Kasumi-1 (cell line): ENCODE measurements at regions not wholly inside any gene's neighbourhood (a gene's known extent, or its start where the extent isn't known, plus 50 kb on each side); places are given as distances from the start of the nearest gene placed in this dataset.
"Not testable (repeated sequence)": the region's sequence is repeated elsewhere in the genome, so short reads cannot be mapped to it uniquely, and the experiment has no call there.

Experiments used
- DNase-seq, 2 experiments: peaks; one replicate each; lab custom pipeline; 2025; lab: John Stamatoyannopoulos, UW

DNA sequence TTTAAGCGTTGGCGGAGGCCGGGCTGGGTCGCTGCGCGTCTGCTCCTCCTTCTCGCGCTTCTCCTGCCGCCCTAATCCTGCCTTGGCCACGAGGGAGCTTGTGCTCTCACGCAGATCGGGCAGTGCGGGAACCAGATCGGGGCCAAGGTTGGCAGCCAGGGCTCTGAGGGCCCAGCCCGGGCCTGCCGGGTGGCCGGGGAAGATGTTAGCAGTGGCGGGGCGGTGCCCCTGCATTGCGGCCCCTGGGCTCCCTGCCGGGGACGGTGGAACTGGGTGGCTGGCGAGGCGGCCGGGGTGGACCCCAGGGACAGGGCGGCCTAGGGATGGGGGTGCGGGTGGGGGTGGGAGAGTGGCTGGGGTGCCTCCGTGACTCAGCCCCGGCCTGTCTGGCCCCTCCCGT, 297.4 kb downstream of the CACNA1B start:
- not testable (repeated sequence) for DNase-seq

DNA sequence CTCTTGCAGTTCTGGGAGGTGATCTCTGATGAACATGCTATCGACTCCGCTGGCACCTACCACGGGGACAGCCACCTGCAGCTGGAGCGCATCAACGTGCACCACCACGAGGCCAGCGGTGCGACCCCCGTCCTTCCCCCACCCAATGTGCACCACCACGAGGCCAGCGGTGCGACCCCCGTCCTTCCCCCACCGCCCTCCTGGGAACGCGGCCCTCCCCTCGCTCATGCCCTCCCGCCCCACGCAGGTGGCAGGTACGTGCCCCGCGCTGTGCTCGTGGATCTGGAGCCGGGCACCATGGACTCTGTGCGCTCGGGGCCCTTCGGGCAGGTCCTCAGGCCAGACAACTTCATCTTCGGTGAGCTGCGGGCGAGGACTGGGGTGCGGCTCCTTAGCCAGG, 297.8 kb downstream of the CACNA1B start:
- DNase-seq = not testable (repeated sequence)

DNA sequence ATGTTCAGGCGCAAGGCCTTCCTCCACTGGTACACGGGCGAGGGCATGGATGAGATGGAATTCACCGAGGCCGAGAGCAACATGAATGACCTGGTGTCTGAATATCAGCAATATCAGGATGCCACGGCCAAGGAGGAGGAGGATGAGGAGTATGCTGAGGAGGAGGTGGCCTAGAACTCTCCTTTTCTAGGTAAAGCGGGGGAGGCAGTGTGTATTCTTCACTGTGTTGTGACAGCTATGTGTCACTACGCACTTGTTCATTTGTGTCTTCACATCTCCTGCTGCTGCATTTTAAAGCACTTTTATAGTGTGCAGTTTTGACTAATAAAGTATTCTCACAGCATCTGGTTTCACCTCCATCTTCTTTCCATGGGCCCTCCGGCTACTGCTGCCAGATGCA, 299.5 kb downstream of the CACNA1B start:
- DNase-seq = not testable (repeated sequence)

DNA sequence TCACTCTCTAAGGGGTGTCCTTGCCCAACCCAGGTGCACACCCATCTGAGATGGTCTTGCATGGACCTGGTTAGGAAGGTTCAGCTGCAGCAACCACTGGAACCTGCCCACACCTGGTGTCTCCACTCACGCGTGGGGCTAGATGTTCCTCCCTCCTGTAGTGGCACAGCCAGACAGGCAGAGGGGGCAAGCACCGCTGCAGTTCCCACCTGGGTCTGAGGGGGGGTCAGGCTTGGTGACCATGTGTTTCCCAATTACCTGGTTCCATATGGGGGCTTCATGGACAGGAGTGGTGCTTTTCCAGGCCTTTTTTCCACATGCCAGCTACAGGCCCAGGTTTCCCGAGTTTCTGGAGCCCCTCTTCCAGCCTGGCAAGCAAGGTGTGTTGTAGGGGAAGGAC, 301.4 kb downstream of the CACNA1B start:
- DNase-seq = not testable (repeated sequence)

DNA sequence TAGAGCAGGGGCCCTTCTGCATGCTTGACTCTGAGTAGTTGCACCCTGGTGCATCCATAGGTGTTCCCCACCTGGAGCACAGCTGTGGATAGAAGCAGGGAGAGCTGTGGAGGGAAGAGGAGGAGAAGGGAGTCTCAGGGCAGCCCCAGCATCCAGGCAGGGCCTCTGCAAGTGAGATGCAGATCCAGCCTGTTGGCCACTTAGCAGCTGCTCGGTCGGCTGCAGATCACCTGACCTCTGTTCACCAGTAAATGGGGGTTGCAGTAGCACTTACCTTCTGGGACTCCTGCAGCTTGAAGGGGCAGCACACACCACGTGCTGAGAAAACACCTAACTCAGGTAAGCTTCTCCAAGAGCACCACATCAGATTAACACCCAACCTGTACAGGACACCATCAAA, 302.1 kb downstream of the CACNA1B start:
- DNase-seq = not testable (repeated sequence)

DNA sequence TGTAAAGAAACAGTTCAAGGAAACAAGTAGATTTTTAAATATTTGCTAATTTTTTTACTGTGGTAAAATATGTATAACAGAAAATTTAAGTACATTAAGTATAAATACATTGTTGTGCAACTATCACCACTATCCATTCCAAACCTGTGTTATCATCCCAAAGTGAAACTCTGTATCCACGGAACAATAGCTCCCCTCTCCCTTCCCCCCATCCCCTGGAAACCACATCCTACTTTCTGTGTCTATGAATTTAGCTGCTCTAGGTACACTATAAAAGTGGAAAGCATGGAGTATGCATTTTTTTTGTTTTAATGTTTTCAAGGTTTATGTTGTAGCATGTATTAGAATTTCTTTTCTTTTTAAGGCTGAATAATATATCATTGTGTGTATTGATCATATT, 304.4 kb downstream of the CACNA1B start:
- DNase-seq = not testable (repeated sequence)

DNA sequence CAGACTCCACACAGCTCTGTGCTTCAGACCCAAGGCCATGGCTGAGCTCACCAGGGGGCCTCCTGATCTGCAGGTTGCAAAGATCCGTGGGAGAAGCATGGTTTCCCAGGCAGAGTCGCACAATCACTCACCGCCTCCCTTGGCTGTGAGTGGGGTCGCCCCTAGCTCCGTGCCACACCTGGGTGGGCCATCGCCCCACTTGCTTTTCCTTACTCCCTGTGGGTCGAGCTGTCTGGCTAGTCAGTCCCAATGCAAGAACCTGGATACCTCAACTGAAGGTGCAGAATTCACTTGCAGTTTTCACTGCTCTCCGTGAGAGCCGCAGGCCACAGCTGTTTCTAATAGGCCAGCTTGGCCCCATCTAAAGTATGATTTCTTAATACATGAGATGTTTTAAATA, 319.6 kb downstream of the CACNA1B start:
- DNase-seq = not testable (repeated sequence)

DNA sequence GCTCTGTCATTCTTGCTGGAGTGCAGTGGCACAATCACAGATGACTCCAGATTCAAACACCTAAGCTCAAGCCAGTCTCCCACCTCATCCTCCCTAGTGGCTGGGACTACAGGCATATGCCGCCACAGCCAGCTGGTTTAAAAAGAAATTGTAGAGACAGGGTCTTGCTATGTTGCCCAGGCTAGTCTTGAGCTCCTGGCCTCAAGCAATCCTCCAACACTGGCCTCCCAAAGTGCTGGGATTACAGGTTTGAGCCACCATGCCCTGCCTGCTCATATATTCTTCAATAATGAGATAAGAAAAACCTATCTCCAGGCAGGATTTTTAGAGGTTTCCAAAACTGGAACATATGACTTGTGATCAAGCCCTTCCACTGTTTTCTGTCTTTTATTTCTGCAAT, 321.4 kb downstream of the CACNA1B start:
- DNase-seq = not testable (repeated sequence)

DNA sequence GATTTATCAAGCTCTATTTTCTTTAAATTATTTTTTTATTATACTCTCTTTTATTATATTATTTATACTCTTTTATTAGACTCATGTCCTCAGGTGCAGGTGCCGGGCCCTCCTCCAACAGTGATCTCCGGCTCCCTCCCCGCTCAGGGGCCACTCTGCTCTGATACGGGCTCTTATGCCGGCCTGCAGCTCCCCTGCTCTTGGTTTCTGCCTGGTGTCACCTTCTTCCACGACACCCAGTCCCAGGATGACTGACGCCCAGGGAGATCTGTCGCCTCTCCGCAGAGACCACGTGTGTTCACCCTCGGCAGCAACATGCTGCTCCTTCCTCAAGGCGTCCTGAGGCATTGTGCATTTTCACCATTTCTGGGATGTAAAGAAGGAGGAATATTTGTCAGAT, 322.3 kb downstream of the CACNA1B start:
- not testable (repeated sequence) for DNase-seq

DNA sequence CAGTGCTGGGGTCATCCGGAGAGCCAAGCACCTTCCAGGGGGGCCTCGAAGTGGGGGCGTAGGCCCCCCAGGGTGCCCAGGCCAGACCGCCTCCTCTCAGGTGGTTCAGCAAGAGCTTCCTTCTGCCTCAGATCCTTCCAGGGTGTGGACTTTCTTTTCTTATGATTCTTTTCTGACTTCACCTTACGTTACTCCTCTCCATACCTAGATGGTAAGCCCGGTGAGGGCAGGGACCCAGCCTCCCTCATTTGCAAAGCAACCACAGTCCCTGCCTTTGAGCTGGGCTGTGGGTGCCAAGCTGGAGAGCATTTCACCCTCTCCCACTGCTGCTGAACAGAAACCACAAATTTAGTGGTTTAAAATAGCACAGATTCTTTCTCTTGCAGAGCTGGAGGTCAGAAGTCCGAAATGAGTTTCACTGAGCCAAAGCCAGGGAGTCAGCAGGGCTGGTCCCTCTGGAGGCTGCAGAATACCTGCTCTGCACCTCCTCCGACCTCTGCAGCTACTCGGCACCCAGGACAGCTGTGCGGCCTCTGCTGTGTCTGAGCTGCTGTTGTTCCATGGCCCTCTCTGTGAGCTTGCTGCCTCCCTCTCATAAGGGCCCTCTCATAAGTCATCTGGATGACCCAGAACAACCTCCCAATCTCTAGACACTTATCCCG, 323.0 kb downstream of the CACNA1B start:
- not testable (repeated sequence) for DNase-seq

DNA sequence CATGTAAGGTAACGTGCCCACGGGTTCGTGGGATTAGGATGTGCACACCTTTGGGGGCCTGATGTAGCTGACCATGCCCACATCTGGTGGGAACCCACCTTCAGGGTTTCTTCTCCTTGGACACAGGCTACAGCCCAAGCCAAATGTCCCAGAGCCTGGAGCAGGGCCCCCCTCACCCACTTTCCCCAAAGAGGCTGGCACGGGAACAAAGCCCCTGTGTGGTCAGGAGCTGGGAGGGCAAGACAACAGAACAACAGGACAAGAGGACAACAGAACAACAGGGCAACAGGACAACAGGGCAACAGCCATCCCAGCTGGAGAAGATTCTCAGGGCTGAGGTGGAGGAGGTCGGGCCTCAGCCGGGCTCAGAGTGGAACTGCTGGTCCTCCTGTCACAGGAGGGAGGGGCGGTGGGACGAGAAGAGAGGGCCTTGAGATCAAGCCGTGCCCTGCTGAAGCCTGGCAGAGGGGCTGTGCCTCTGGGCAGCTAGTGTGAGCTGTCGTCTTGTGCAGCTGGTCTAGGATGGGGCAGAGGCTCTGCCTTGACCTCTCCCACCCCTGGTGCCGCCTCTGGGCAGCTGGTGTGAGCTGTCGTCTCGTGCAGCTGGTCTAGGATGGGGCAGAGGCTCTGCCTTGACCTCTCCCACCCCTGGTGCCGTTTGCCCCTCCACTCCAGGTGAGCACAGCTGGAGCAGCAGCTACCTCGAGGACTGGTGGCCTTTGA, 323.7 kb downstream of the CACNA1B start:
- DNase-seq = not testable (repeated sequence)

DNA sequence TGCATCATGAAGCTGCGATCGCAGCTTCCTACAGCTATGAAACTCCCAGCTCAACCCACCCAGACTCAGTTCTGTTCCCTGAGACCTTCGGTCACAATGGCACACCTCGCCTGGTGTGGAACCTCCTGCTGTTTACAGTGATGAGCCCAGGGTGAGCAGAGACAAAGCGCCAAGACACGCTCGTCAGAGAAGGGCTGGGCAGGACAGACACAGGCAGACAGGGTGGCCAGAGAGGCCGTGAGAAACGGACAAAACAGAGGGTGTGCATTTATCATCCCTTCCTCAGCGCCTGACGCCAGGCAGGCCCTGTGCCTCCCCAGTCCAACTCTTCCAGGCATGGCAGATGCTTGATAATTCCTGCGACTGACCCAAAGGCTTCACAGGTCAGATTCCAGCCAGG, 324.5 kb downstream of the CACNA1B start:
- not testable (repeated sequence) for DNase-seq

DNA sequence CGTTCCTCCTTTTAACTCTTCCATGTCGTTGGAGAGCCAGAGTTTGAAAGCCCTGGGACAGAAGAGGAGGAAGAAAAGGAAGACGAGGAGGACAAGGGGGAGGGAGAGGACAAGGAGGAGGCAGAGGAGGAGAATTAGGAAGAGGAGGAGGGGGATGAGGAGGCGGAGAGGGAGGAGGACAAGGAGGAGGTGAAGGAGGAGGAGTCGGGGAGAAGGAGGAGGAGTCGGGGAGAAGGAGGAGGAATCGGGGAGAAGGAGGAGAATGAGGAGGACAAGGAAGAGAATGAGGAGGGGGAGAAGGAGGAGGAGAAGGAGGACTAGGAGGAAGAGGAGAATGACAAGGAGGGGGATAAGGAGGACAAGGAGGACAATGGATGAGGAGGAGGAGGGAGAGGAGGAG, 325.7 kb downstream of the CACNA1B start:
- DNase-seq = not testable (repeated sequence)

DNA sequence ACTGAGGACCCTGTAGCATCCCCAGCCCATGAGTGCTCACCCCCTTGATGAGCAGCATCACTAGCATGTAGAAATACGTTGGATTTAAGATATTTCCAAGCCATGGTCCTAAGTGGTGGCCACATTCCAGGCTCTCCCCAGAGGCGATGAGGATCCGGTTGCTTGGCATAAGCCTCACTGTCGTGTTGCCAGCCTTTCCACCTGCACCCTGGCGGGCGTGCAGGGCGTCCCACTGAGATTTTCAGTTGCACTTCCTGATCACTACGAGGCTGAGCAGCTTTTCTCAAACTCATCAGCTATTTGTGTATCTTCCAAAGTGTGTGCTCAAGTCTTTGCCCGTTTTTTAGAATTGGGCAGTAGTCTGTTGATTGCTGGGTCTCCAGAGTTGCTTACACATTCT, 326.3 kb downstream of the CACNA1B start:
- DNase-seq = not testable (repeated sequence)

DNA sequence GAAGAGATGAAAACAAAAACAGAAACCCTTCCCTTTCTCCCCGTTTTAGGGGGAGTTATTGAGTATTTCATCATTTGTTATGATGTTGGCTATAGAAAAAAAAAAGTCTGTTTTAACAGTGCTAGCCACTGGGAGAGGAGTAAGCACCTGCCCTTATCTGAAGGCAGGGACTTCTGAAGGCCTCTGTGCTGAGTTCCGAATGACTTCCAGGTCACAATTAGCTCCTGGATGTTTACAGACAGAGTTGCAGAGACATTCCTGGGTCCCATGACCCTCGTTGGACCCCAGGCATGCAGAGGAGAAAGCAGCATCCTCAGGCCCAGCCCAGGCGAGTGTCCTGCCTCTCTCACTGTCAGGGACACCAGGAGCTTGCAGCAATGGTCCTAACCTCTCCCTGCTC, 328.5 kb downstream of the CACNA1B start:
- not testable (repeated sequence) for DNase-seq

DNA sequence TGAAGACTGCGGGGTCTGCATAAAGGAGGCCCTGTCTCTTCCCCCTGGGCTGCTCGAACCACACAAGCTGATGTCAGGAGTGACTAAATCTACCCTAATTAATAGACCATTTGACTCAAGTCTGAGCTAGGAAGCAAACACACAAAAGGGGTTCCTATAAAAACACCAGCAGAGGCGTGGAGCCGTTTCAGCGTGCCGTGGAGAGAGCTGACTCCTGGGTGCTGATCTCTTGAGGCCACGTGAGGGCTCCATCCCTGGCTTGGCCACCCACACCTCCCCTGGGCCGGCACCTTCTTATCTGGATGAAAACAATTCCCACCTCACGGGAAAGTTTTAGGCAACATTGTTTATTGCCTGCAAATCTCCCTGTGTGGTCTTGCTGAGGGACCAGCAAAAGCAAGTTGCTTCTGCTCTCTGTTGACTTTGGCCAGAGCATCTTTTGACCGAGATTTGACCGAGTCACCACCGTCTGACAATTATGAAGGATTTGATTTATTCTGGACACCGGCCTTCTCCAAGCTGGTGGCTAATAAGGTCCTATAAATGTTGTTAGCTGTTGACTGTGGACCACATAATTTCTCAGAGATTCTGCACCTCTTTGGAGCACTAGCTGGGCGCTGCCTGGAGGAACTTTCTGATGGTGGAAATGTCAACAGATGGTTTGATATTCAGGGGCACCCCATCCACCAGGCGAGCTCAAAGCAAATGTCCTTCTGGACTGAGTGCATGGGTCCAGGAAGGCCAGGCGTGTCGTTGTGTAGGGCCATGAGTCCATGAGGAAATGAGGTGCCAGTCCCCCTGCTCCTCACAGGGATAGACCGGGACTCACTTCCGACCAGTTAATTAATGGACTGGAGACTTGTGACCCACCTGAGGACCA, 330.0 kb downstream of the CACNA1B start:
- DNase-seq = not testable (repeated sequence)

DNA sequence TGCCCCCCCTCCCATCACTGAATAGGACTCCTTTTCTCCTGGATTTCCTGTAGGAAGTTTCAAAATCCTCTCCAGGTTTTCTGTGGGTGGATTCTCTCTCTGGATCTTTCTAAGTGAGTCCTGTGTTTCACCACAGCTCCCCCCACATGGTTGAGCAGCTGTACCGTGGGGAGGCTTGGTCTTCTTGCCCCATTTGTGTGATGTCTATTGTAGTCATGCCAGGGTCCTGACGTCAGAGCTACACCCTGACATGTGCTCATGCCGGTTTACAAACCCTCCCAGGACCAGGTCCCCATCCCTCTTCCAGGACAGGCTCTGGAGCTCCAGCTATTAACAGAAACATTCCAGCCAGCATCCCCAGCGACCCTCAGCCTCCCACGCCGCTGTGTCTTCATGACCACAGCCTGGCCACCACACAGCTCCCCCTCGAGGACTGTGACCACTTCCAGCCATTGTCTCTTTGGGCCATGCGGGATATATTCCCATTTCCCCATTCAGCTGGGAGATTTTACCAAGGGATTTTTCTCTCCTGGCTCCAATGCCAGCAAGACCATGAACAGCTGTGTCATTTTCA, 331.6 kb downstream of the CACNA1B start:
- DNase-seq = not testable (repeated sequence)

DNA sequence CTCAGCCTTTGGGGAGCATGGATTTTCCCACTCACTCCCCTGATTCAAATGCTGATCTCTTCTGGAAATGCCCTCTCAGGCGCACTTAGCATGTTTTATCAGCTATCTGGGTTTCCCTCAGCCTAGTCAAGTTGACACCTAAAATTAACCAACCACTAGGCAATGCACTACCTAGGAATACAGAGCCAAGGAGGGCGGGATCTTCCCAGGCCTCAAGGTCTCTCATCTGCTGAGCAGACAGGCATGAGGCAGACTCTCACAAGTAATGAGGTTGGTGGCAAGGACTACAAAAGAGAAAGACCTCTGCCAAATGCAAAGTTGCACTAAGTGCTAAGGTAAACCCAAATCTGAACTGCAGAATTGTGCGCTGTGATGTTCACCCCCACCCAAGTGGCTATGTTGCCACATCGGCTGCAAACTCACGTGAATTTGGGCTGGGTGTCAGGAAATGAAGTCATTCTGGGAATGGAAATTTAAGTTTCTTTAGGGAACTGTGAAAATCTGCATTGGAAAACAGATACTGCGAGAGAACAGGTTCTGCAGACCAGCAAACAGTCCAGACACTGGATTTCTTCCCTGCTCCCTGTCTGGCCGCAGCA, 332.9 kb downstream of the CACNA1B start:
- DNase-seq = not testable (repeated sequence)

DNA sequence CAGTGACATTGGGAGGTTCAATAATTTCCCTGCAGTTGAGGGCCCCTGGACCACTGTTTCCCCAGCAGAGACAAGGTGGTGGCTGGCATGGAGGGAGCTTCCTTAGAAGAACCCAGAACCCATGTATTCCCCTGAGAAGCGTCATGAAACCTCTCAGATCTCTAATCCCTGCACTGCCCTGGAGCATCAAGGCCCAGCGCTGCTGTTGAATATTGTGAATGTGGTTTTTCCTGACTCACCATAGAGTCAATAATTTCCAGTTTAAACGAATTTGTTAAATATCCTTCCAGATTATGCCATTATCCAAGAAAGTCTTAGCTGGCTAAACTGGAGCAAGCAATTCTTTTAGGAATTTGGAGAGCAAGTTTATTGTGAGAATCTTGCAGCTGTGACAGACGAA, 333.5 kb downstream of the CACNA1B start:
- DNase-seq = not testable (repeated sequence)

DNA sequence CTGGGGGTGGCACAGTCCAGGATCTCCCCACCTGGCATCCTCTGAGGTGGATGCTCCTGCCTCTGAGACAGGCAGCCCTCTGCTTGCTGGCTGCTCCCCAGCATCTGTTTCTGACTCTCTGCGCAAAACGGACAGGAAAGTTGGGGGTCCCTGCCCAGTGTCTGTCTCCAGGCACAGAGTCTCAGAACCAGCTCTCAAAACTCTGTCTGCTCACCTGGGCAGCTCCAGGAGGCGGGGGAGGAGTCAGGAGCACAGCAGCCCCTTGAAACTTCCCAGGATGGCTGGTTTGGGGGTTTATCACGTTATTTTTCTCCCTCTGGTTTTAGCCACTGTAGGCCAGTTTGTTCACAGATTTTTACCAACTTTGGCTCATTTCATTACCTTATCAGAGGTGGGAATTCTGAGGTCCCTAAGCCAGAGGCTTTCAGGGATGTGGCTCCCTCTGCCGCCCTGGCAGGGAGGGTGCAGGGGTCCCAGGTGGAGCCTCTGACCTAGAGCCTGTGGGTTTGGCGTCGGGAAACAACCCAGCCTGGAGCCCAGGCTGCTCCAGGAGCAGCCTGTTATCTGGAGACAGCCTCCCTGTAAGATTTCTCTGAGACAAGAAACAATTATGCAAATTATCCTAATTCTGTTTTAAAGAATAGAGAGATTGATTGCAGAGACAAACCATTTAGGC, 334.1 kb downstream of the CACNA1B start:
- not testable (repeated sequence) for DNase-seq

DNA sequence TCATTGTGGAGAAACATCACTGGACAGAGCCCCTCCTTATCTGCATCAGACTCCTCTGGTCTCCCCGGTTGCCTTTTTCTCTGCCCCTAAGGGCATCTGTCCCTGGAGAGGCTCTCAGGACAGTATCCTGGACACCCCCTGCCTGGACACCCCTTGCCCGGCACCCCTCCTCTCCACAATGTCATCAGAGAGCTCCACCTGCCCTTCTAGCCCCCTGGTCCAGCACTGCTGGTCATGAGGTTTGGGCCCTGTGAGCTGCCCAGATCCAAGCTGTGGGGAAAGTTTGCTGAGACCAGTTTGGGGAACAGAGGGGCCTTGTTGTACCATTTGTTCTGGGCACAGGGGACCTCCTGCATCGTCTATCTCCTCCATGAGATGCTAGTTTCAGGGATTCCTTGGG, 335.2 kb downstream of the CACNA1B start:
- not testable (repeated sequence) for DNase-seq
